NCI-H128 (cell line): ENCODE measurements at regions not wholly inside any gene's neighbourhood (a gene's known extent, or its start where the extent isn't known, plus 50 kb on each side); places are given as distances from the start of the nearest gene placed in this dataset.

Experiments
- DNase-seq: peaks from one replicate; lab custom pipeline; 2025; ENCODE audit not compliant: unreplicated experiment; lab: John Stamatoyannopoulos, UW

GRCh38 chr6:40973304-40973703 is 65.7 kb downstream of the UNC5CL start:
- DNase-seq: no peak

- DNase-seq: no peak
These were observed 66.2 kb downstream of the UNC5CL start for GRCh38 chr6:40972814-40973213.

- DNase-seq: no peak
These were observed 66.8 kb downstream of the UNC5CL start for GRCh38 chr6:40972190-40972589.

GRCh38 chr6:40968620-40969164 is 70.3 kb downstream of the UNC5CL start:
- DNase-seq: no peak

- DNase-seq: no peak
These were observed 72.2 kb downstream of the UNC5CL start for GRCh38 chr6:40966860-40967259.

- DNase-seq: no peak
These were observed 74.0 kb downstream of the UNC5CL start for GRCh38 chr6:40965046-40965445.

GRCh38 chr6:40963019-40963418 is 76.0 kb downstream of the UNC5CL start:
- DNase-seq: no peak

- DNase-seq: no peak
These were observed 76.8 kb downstream of the UNC5CL start for GRCh38 chr6:40962241-40962640.

- DNase-seq: no peak
These were observed 77.2 kb downstream of the UNC5CL start for GRCh38 chr6:40961831-40962230.

GRCh38 chr6:40960742-40961430 is 78.1 kb downstream of the UNC5CL start:
- DNase-seq: no peak

GRCh38 chr6:40959781-40960327 is 79.2 kb downstream of the UNC5CL start:
- DNase-seq: no peak

GRCh38 chr6:40958738-40959137 is 80.3 kb downstream of the UNC5CL start:
- DNase-seq: no peak

GRCh38 chr6:40957616-40958492 is 81.2 kb downstream of the UNC5CL start:
- no peak for DNase-seq

GRCh38 chr6:40956936-40957335 is 82.1 kb downstream of the UNC5CL start:
- no peak for DNase-seq

GRCh38 chr6:40955178-40955545 is 83.9 kb downstream of the UNC5CL start:
- no peak for DNase-seq

- no peak for DNase-seq
These were observed 84.4 kb downstream of the UNC5CL start for GRCh38 chr6:40954446-40955177.

- no peak for DNase-seq
These were observed 85.5 kb downstream of the UNC5CL start for GRCh38 chr6:40953486-40953885.

- DNase-seq: no peak
These were observed 87.9 kb downstream of the UNC5CL start for GRCh38 chr6:40950986-40951698.

GRCh38 chr6:40948570-40948969 is 90.5 kb downstream of the UNC5CL start:
- DNase-seq: no peak

- no peak for DNase-seq
These were observed 91.0 kb downstream of the UNC5CL start for GRCh38 chr6:40947876-40948526.
